Large intestine (tissue), 3 donors: ENCODE measurements at regions not wholly inside any gene's neighbourhood (a gene's known extent, or its start where the extent isn't known, plus 50 kb on each side); places are given as distances from the start of the nearest gene placed in this dataset.
"Not testable (repeated sequence)": the region's sequence is repeated elsewhere in the genome, so short reads cannot be mapped to it uniquely, and the experiment has no call there.

ENCODE experiments used
- DNase-seq, 2 donors: peaks; one replicate each; pipeline versions ENCODE4 v3.0.0 to v3.0.0-alpha.2; 2013
- H3K27ac ChIP-seq: one replicate; pipeline ENCODE4 v1.5.1; 2013; ENCODE audit warnings: low read length
- H3K27me3 ChIP-seq: 2 replicates; pipeline ENCODE4 v1.6.1; 2013; ENCODE audit warnings: low read length; ENCODE audit not compliant: control insufficient read depth, insufficient read depth
- H3K36me3 ChIP-seq: 2 replicates; pipeline ENCODE4 v1.6.1; 2013; ENCODE audit warnings: low read length; ENCODE audit not compliant: control insufficient read depth, insufficient read depth
- H3K4me1 ChIP-seq: one replicate; pipeline ENCODE4 v1.6.1; 2013; ENCODE audit warnings: low read length; ENCODE audit not compliant: control insufficient read depth, insufficient read depth
- H3K4me3 ChIP-seq: one replicate; pipeline ENCODE4 v1.5.1; 2013; ENCODE audit warnings: low read length
- H3K9me3 ChIP-seq: one replicate; pipeline ENCODE4 v1.6.1; 2013; ENCODE audit warnings: mild to moderate bottlenecking, low read depth, low read length, moderate library complexity; ENCODE audit not compliant: control insufficient read depth
- WGBS: methylation state at CpG from one replicate; pipeline ENCODE4 v1.1.5; 2013; ENCODE audit warnings: low lambda C conversion rate; ENCODE audit not compliant: insufficient coverage; 5-methylcytosine and 5-hydroxymethylcytosine counted together

DNA sequence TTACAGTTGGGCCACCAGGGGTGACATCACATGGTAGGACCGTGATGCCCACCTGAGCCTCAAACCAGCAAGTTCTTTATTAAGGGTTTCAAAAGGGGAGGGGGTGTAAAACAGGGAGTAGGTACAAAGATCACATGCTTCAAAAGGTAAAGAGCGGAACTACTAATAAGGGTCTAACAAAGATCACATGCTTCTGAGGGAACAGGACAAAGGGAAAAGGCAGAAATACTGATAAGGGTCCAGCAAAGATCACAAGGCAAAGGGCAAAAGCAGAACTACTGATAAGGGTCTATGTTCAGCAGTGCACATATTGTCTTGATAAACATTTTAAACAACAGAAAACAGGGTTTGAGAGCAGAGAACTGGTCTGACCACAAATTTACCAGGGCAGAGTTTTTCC lies 246.8 kb upstream of the ARHGEF26 start:
- not testable (repeated sequence) for DNase-seq, H3K4me1 ChIP-seq
- 60% methylated on average over 1 of the region's 2 CpGs for WGBS

DNA sequence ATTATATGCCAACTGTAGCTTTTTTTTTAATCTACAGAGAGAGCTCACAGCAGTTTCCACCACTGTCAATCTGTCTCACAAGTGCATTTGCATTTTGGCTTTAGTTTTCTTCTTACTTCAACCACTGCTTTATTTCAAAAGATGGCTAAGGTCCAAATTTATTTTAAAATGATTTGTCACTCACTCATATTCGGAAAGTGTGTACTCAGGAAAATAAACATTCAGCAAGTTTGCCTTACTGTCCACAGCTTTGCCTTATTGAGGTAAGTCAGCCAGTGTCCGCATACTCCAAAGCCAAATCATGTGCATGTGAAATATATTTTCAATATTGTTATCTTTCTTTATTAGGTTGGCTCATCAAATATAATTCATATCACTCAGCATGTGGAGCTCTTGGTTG lies 240.7 kb upstream of the ARHGEF26 start:
- H3K9me3 ChIP-seq, result no peaks in the 10 kb centered on the region
- H3K4me3 ChIP-seq, result no peak overlapping the region
- no peaks in the 10 kb centered on the region for H3K27me3 ChIP-seq
- H3K4me1 ChIP-seq, result no peaks in the 10 kb centered on the region
- no peak overlapping the region for H3K27ac ChIP-seq
- WGBS, result 57% methylated on average over 1 of the region's 2 CpGs
- H3K36me3 ChIP-seq, result no peaks in the 10 kb centered on the region
- no peak for DNase-seq

More for the DNA sequence above, 246.8 kb upstream of the ARHGEF26 start:
- not testable (repeated sequence) for H3K4me3 ChIP-seq, H3K9me3 ChIP-seq, H3K27ac ChIP-seq, H3K36me3 ChIP-seq, H3K27me3 ChIP-seq

DNA sequence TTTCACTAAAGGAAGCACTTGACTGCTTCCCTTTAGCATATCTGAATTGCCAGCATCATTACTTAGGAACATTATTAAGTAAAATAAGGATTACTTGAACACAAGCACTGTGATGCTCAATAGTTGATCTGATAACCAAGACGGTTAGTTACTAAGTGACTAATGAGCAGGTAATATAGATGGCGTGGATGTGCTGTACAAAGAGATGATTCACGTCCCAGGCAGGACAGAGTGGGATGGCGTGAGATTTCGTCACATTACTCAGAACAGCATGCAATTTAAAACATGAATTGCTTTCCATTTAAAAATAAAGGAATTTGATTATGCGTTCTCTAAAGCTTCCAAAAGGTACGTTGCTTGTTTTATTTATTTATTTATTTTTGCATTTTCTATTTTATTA lies 240.0 kb upstream of the ARHGEF26 start:
- Histone ChIP-seq H3K4me3 (no peak overlapping the region), H3K9me3 (no peaks in the 10 kb centered on the region), H3K4me1 (no peaks in the 10 kb centered on the region), H3K27ac (no peak overlapping the region), H3K36me3 (no peaks in the 10 kb centered on the region), H3K27me3 (no peaks in the 10 kb centered on the region)
- WGBS, result 83% methylated on average over 3 of the region's 7 CpGs
- DNase-seq, result no peak

DNA sequence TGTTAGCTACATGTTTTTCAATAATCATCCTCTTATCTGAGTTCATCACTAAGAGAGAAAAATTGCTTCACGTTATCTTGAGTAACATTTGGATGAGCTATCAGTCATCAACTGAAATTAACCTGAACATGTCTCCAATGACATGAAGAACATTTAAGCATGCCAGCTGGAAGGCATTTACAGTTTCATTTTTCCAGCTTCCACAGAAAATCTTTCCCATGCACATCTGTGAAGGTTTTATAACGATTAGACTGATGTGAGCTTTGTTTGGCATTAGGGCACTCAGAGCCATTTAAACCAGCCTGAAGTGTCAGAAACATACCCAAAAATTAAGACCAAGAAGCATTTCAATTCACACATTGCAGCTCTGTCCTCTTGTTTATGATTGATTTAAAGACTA lies 235.8 kb upstream of the ARHGEF26 start:
- Histone ChIP-seq H3K27me3 (no peaks in the 10 kb centered on the region), H3K27ac (no peak overlapping the region), H3K4me3 (no peak overlapping the region), H3K4me1 (no peaks in the 10 kb centered on the region), H3K36me3 (no peaks in the 10 kb centered on the region), H3K9me3 (no peaks in the 10 kb centered on the region)
- WGBS, result 100% methylated on average over 2 of the region's 2 CpGs
- no peak for DNase-seq

DNA sequence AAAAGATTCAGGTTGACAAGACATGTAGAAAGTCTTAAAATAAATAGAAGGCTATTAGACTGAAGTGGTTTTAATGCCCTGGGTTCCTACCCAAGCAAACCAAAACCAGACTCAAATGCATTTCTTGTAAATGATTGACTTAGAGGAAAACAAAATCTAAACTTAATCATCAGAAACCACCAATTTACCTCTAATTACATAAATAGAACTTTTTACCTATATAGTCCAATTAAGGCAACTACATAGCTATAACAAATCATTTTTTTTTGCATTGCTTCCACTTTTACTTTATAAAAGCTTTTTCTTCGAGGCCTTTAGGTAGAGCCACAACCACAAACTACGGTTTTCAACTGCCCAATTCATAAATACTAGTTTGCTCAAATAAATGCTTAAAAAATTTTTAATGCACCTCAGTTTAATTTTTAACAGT lies 231.3 kb upstream of the ARHGEF26 start:
- WGBS, result 50% methylated on average over 2 of the region's 2 CpGs
- no peaks in the 10 kb centered on the region for H3K9me3 ChIP-seq
- DNase-seq, result no peak
- H3K27ac ChIP-seq, result no peak overlapping the region
- H3K4me1 ChIP-seq, result no peaks in the 10 kb centered on the region
- no peaks in the 10 kb centered on the region for H3K36me3 ChIP-seq
- no peak overlapping the region for H3K4me3 ChIP-seq
- H3K27me3 ChIP-seq, result no peaks in the 10 kb centered on the region

DNA sequence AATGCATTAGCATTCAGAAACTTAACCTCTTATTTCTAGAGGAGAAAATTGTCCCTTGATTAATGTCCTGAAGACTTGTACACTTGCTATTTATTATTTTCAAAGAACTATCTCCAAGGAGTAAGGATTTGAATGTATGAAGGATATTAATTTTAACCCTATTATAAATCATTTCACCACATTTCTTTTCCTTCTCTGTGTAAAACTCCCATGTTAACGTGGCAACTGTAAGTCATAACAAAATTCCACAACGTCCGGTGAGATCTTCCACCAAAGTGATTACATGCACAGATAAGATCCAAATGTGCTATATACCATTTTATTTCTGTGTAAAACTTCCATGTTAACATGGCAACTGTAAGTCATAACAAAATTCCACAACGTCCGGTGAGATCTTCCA lies 229.1 kb upstream of the ARHGEF26 start:
- WGBS, result no CpG with 5 or more reads among the region's 5 CpGs
- peak in 1 of 2 donors; percentile 3 for DNase-seq
- Histone ChIP-seq H3K4me3 (no peak overlapping the region), H3K4me1 (no peaks in the 10 kb centered on the region), H3K9me3 (no peaks in the 10 kb centered on the region), H3K36me3 (no peaks in the 10 kb centered on the region), H3K27me3 (no peaks in the 10 kb centered on the region), H3K27ac (no peak overlapping the region)

DNA sequence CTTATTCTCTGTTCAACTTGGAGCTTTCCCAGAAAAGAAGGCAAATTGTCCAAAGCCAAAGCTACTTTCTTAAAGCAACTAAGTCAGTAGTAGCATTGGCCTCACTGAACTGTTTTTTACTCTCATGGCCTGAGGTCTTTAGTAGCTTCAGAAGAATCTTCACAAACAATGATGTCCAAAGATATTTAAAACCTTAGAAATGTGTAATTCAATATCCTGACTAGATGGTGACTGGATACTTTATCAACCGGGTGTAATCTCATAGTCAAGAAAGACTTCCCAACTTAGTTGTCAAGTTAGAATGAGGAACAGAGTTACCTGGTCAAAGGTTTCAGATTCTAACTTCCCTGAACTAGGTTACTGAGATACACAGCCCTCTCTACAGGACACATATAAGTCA lies 226.3 kb upstream of the ARHGEF26 start:
- H3K9me3 ChIP-seq, result no peaks in the 10 kb centered on the region
- no peak for DNase-seq
- no peaks in the 10 kb centered on the region for H3K4me1 ChIP-seq
- H3K4me3 ChIP-seq, result no peak overlapping the region
- WGBS, result no CpG with 5 or more reads among the region's 1 CpG
- H3K27me3 ChIP-seq, result no peaks in the 10 kb centered on the region
- no peaks in the 10 kb centered on the region for H3K36me3 ChIP-seq
- no peak overlapping the region for H3K27ac ChIP-seq

DNA sequence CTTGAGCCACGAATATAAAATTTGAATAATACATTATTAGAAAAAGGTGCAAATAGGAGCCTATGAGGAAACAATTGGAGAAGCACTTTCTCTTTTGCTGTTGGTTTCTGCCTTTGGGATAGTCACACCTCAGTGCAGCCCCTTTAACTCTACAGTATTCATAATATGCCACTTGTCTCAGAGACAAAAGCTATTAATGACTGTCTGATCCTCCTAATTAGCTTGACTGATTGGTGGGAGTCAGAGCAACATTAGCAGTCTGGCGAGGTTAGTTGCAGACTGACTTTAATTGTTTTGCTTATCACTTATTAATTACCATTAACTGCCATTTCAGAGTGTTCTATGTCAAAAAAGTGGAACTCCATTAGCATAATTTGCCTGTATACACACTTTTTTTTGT lies 225.0 kb upstream of the ARHGEF26 start:
- no peaks in the 10 kb centered on the region for H3K36me3 ChIP-seq
- H3K27me3 ChIP-seq, result no peaks in the 10 kb centered on the region
- H3K4me1 ChIP-seq, result no peaks in the 10 kb centered on the region
- DNase-seq, result no peak
- no peaks in the 10 kb centered on the region for H3K9me3 ChIP-seq
- no peak overlapping the region for H3K27ac ChIP-seq
- no peak overlapping the region for H3K4me3 ChIP-seq
- WGBS, result 100% methylated on average over 1 of the region's 2 CpGs

DNA sequence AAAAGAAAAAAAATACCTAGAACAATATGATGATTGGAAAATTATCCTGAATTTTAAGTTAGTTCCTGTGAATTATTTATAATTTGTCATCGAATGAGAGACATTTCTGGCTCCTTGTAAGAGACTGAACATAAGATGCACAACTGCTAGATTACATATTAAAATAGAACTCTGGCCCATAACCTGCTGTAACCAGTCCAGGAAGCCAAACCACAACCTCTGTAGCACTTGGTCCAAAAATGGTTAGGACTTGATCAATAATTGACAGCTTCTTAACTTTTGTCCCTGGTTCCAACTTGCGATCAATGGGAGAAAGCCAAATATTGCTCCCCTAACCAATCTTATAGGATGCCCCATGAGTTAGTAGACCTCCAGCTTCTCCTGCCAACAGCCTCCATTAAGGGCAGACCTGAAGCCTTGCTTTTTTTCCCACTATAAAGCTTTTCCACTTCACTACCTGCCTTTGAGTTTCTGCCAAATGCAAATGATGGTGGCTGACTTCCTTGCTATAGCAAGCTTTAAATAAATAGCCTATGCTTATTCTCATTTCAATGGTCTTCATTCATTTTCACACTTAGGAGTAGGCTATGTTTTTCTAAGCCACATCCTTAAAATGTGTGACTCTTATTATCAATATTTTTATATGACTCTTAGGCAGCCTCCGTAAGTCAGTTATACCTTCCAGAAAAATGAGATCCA lies 224.0 kb upstream of the ARHGEF26 start:
- no peaks in the 10 kb centered on the region for H3K9me3 ChIP-seq
- no peaks in the 10 kb centered on the region for H3K36me3 ChIP-seq
- no peak overlapping the region for H3K4me3 ChIP-seq
- no peaks in the 10 kb centered on the region for H3K4me1 ChIP-seq
- H3K27me3 ChIP-seq, result no peaks in the 10 kb centered on the region
- no peak for DNase-seq
- 100% methylated on average over 1 of the region's 3 CpGs for WGBS
- H3K27ac ChIP-seq, result no peak overlapping the region

DNA sequence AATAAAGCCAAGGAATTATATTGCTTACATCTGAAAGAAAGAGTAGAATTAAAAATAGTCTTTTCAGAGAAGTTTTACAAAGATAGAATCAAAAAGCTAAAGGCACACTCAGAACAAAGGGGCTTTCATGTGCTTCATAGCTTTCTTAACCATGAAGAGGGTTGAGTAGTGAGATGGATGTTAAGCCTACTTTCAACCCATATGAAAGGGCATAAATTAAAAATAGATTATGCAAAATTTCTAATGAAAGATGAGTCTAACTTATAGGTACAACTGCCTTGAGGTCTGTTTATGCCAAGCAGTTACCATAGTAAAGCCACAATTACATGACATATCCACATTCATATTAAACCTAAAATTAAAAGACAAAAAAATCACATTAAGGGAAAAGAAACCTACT lies 223.3 kb upstream of the ARHGEF26 start:
- Histone ChIP-seq H3K4me1 (no peaks in the 10 kb centered on the region), H3K27me3 (no peaks in the 10 kb centered on the region), H3K9me3 (no peaks in the 10 kb centered on the region), H3K4me3 (no peak overlapping the region), H3K27ac (no peak overlapping the region), H3K36me3 (no peaks in the 10 kb centered on the region)
- DNase-seq, result no peak

DNA sequence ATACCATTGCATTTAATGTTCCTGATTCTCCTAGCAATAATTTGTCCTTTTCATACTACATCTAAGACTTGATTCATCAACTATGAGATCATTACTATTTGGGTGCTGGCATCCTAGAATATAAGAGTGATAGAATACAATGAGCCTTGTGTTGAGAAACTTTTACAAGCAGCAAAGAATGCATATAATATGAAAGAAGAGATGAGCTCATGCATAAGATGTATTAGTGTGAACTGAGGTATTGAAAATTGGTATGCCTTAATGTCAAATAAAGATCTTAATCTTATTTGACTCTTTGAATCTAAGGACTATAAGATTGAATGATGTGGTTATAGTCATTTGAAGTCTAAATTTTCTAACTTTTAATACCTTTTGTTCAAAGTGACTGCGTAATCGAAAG lies 220.0 kb upstream of the ARHGEF26 start:
- no peaks in the 10 kb centered on the region for H3K36me3 ChIP-seq
- H3K4me3 ChIP-seq, result no peak overlapping the region
- DNase-seq, result no peak
- H3K9me3 ChIP-seq, result no peaks in the 10 kb centered on the region
- H3K27ac ChIP-seq, result no peak overlapping the region
- no CpG with 5 or more reads among the region's 2 CpGs for WGBS
- no peaks in the 10 kb centered on the region for H3K27me3 ChIP-seq
- H3K4me1 ChIP-seq, result no peaks in the 10 kb centered on the region
